RWPE1 (cell line): ENCODE measurements at regions not wholly inside any gene's neighbourhood (a gene's known extent, or its start where the extent isn't known, plus 50 kb on each side); places are given as distances from the start of the nearest gene placed in this dataset.
A peak's percentile ranks its signal among the peaks of the same experiment; 100 is the strongest.

Source experiments
- CTCF ChIA-PET: fragments of 350-600 bp; sonication (Branson Sonifier 250); formaldehyde crosslinking; extraction: SDS; loops from one replicate; lab custom pipeline; 2021; lab: Yijun Ruan, JAX
- POLR2A ChIA-PET: fragments of 400-600 bp; formaldehyde crosslinking; extraction: SDS; loops from one replicate; lab custom pipeline; 2020; ENCODE audit warnings: antibody characterized with exemption; ENCODE audit not compliant: low non-redundant PET; lab: Yijun Ruan, JAX
- DNase-seq: peaks from one replicate; pipeline ENCODE4 v3.0.0; 2012; ENCODE audit warnings: low spot score
- H3K27ac ChIP-seq: fragments of 450-650 bp; 2 replicates; pipeline ENCODE4 v1.5.1; 2017
- CTCF ChIP-seq: fragments of 450-650 bp; conservative IDR thresholded peaks from 2 replicates; pipeline ENCODE4 v1.5.1; 2017; ENCODE audit warnings: low read depth, mild to moderate bottlenecking

GRCh38 chr2:57894381-57894780 is 152.2 kb upstream of the VRK2 start:
- TF ChIP-seq CTCF = no peak
- POLR2A ChIA-PET = no interaction called here
- H3K27ac ChIP-seq = no peak overlapping the region
- CTCF ChIA-PET = no interaction called here
- DNase-seq = no peak

- DNase-seq = no peak
- H3K27ac ChIP-seq = no peak overlapping the region
- ChIA-PET POLR2A (no interaction called here), CTCF (interaction anchor here (0.7 kb wide), 1 partner anchor 20 kb away, joined by 3 read pairs; no protein-coding TSS in a partner anchor)
- TF ChIP-seq CTCF = no peak
Measured at GRCh38 chr2:57897920-57898319, 148.7 kb upstream of the VRK2 start.

- ChIA-PET POLR2A (no interaction called here), CTCF (no interaction called here)
- no peak overlapping the region for H3K27ac ChIP-seq
- DNase-seq = no peak
- no peak for TF ChIP-seq CTCF
Measured at GRCh38 chr2:57899898-57900297, 146.7 kb upstream of the VRK2 start.

GRCh38 chr2:57902578-57902977 is 144.0 kb upstream of the VRK2 start:
- ChIA-PET CTCF (interaction anchor here (0.7 to 0.9 kb wide), 3 partner anchors 142 to 1360 kb away, joined by 3 read pairs; no protein-coding TSS in a partner anchor), POLR2A (no interaction called here)
- TF ChIP-seq CTCF = no peak
- H3K27ac ChIP-seq = no peak overlapping the region
- DNase-seq = no peak

- ChIA-PET POLR2A (no interaction called here), CTCF (interaction anchor here (0.5 to 0.8 kb wide), 10 partner anchors 11 to 652 kb away, joined by 3 to 6 read pairs (median 4); no protein-coding TSS in a partner anchor)
- H3K27ac ChIP-seq = no peak overlapping the region
- DNase-seq = peak; percentile 67
- peak; percentile 85 for TF ChIP-seq CTCF
Measured at GRCh38 chr2:57906152-57906732, 140.4 kb upstream of the VRK2 start.

- CTCF ChIA-PET = no interaction called here
Measured at GRCh38 chr2:57907411-57907810, 139.2 kb upstream of the VRK2 start.

More at GRCh38 chr2:57907411-57907810, 139.2 kb upstream of the VRK2 start:
- no peak for DNase-seq
- H3K27ac ChIP-seq = no peak overlapping the region
- POLR2A ChIA-PET = no interaction called here
- no peak for TF ChIP-seq CTCF
